PC-9 (cell line): ENCODE measurements at regions not wholly inside any gene's neighbourhood (a gene's known extent, or its start where the extent isn't known, plus 50 kb on each side); places are given as distances from the start of the nearest gene placed in this dataset.

Experiments used
- BruUV-seq: library from RNA; stranded (reverse); fragments of 400-500 nt; replicated peaks from 2 replicates; lab custom pipeline; 2021; lab: Mats Ljungman, UMichigan
- CTCF ChIA-PET: fragments of 300-600 bp; sonication (Branson Sonifier 250); formaldehyde crosslinking; loops from one replicate; lab custom pipeline; 2022; ENCODE audit warnings: antibody characterized with exemption; lab: Charles Lee
- POLR2A ChIA-PET: fragments of 300-600 bp; sonication (Branson Sonifier 250); formaldehyde crosslinking; loops from one replicate; lab custom pipeline; 2022; ENCODE audit warnings: antibody characterized with exemption; ENCODE audit not compliant: unreplicated experiment; lab: Charles Lee
- DNase-seq, 2 experiments: peaks; one replicate each; pipeline versions ENCODE4 v3.0.0 to v3.0.0-alpha.2; 2015 to 2022; ENCODE audit warnings: mixed read lengths in 1 of 2
- H2AFZ ChIP-seq: fragments of 200-600 bp; sonication (generic); 2 replicates; pipeline ENCODE4 v1.8.1; 2017; ENCODE audit warnings: antibody characterized with exemption
- H3F3A ChIP-seq: fragments of 200-600 bp; sonication (generic); 2 replicates; pipeline ENCODE4 v1.8.1; 2017; ENCODE audit warnings: antibody characterized with exemption, mild to moderate bottlenecking, low read depth; ENCODE audit not compliant: insufficient read depth
- H3K27ac ChIP-seq: fragments of 200-600 bp; sonication (generic); 2 replicates; pipeline ENCODE4 v1.6.1; 2016; ENCODE audit warnings: mixed run types
- H3K27me3 ChIP-seq: fragments of 200-600 bp; sonication (generic); 2 replicates; pipeline ENCODE4 v1.6.1; 2016; ENCODE audit warnings: low read depth, mixed run types; ENCODE audit not compliant: insufficient read depth
- H3K36me3 ChIP-seq: fragments of 200-600 bp; sonication (generic); 2 replicates; pipeline ENCODE4 v1.6.1; 2016; ENCODE audit warnings: low read depth, mixed run types
- H3K4me1 ChIP-seq: fragments of 200-600 bp; sonication (generic); replicated peaks from 2 replicates; pipeline ENCODE4 v1.6.1; 2016; ENCODE audit warnings: mixed run types; ENCODE audit not compliant: insufficient read depth
- H3K4me2 ChIP-seq: fragments of 200-600 bp; sonication (generic); 2 replicates; pipeline ENCODE4 v1.6.1; 2017; ENCODE audit warnings: mixed run types
- H3K4me3 ChIP-seq: fragments of 200-600 bp; sonication (generic); 2 replicates; pipeline ENCODE4 v1.6.1; 2016; ENCODE audit warnings: mixed run types
- H3K79me2 ChIP-seq: fragments of 200-600 bp; sonication (generic); 2 replicates; pipeline ENCODE4 v1.6.1; 2017; ENCODE audit warnings: low read depth, mixed run types
- H3K9me2 ChIP-seq: fragments of 200-600 bp; sonication (generic); 2 replicates; pipeline ENCODE4 v1.8.1; 2017; ENCODE audit warnings: mild to moderate bottlenecking; ENCODE audit not compliant: insufficient read depth
- H3K9me3 ChIP-seq: fragments of 200-600 bp; sonication (generic); 2 replicates; pipeline ENCODE4 v1.8.1; 2016; ENCODE audit warnings: low read depth; ENCODE audit not compliant: insufficient read depth
- H4K20me1 ChIP-seq: fragments of 200-600 bp; sonication (generic); 2 replicates; pipeline ENCODE4 v1.8.1; 2017; ENCODE audit not compliant: insufficient read depth
- EZH2 ChIP-seq: fragments of 200-600 bp; sonication (generic); IDR thresholded peaks from 2 replicates; pipeline ENCODE4 v1.8.0; 2017; ENCODE audit warnings: antibody characterized with exemption, low read depth
- intact Hi-C: fragments of 100-400 bp; cut with micrococcal nuclease; formaldehyde crosslinking; loops from one replicate; pipeline ENCODE4 v1.10.0; 2022; ENCODE audit not compliant: unreplicated experiment
- TF ChIP-seq, protein P1 (sequence below): fragments of 200-600 bp; sonication (generic); conservative IDR thresholded peaks from 2 replicates; pipeline ENCODE4 v1.6.1; 2017; ENCODE audit warnings: mixed run types, antibody characterized with exemption, mild to moderate bottlenecking, moderate library complexity

DNA sequence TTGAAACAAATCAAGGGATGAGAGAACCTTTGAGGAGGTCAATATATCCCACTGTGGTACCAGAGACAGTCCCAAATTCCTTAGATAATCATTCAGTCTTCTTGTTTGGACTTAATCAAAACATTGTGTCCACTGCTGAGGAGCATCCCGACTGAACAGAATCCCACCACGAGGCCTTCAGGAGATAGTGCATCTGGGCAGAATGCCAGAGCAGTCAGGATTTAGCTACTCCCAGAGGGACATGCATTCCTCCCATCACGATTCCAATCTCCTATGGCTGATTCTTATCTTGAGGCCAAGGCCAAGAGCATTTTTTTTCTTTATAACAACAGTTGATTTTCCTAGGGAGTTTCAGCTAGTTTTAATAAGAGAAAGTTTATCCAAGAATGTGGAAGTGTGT is 87.4 kb upstream of the COX10 start:
- no peaks in the 10 kb centered on the region for H3K9me3 ChIP-seq
- H2AFZ ChIP-seq: no peak overlapping the region
- DNase-seq: no peak
- intact Hi-C loops: no loop called here
- H3K36me3 ChIP-seq: no peaks in the 10 kb centered on the region
- no peaks in the 10 kb centered on the region for H3K9me2 ChIP-seq
- CTCF ChIA-PET: no interaction called here
- no peaks in the 10 kb centered on the region for H3K4me1 ChIP-seq
- no peaks in the 10 kb centered on the region for H3F3A ChIP-seq
- no peak overlapping the region for H3K4me2 ChIP-seq
- peaks cover 29% of the 10 kb centered on the region for H3K27me3 ChIP-seq
- TF ChIP-seq, protein P1, sequence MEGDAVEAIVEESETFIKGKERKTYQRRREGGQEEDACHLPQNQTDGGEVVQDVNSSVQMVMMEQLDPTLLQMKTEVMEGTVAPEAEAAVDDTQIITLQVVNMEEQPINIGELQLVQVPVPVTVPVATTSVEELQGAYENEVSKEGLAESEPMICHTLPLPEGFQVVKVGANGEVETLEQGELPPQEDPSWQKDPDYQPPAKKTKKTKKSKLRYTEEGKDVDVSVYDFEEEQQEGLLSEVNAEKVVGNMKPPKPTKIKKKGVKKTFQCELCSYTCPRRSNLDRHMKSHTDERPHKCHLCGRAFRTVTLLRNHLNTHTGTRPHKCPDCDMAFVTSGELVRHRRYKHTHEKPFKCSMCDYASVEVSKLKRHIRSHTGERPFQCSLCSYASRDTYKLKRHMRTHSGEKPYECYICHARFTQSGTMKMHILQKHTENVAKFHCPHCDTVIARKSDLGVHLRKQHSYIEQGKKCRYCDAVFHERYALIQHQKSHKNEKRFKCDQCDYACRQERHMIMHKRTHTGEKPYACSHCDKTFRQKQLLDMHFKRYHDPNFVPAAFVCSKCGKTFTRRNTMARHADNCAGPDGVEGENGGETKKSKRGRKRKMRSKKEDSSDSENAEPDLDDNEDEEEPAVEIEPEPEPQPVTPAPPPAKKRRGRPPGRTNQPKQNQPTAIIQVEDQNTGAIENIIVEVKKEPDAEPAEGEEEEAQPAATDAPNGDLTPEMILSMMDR: no peak
- no peak for TF ChIP-seq EZH2
- H3K4me3 ChIP-seq: no peak overlapping the region
- BruUV-seq: no TSS peak
- no peaks in the 10 kb centered on the region for H3K79me2 ChIP-seq
- H3K27ac ChIP-seq: no peak overlapping the region
- POLR2A ChIA-PET: no interaction called here
- no peaks in the 10 kb centered on the region for H4K20me1 ChIP-seq

DNA sequence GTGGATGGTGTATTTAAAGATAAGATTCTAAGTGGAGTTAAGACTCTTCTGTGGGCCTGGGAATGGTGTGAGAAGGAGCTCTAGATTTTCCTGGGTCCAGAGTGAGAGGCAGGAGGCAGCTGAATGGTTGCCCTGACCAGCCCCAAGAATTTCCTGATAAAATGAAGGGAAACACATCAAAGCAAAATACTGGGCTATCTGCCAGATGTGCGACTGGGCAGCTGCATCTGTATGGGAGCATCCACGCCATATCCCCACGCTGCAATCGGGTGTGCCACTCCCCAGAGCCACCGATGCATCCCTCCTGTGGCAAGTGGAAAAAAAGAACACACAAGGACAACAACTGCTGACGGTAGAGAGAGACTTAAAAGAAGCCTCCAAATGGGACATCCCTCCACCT is 84.3 kb upstream of the COX10 start:
- no peaks in the 10 kb centered on the region for H3K79me2 ChIP-seq
- POLR2A ChIA-PET: no interaction called here
- TF ChIP-seq EZH2: no peak
- TF ChIP-seq, protein P1: no peak
- intact Hi-C loops: no loop called here
- no peak for DNase-seq
- no peaks in the 10 kb centered on the region for H3K36me3 ChIP-seq
- H4K20me1 ChIP-seq: no peaks in the 10 kb centered on the region
- no peaks in the 10 kb centered on the region for H3K4me1 ChIP-seq
- H3F3A ChIP-seq: no peaks in the 10 kb centered on the region
- H3K27me3 ChIP-seq: peaks cover 34% of the 10 kb centered on the region
- no peaks in the 10 kb centered on the region for H3K9me2 ChIP-seq
- H2AFZ ChIP-seq: no peak overlapping the region
- no peak overlapping the region for H3K27ac ChIP-seq
- no peak overlapping the region for H3K4me3 ChIP-seq
- no peak overlapping the region for H3K4me2 ChIP-seq
- CTCF ChIA-PET: no interaction called here
- H3K9me3 ChIP-seq: no peaks in the 10 kb centered on the region
- BruUV-seq: no TSS peak

DNA sequence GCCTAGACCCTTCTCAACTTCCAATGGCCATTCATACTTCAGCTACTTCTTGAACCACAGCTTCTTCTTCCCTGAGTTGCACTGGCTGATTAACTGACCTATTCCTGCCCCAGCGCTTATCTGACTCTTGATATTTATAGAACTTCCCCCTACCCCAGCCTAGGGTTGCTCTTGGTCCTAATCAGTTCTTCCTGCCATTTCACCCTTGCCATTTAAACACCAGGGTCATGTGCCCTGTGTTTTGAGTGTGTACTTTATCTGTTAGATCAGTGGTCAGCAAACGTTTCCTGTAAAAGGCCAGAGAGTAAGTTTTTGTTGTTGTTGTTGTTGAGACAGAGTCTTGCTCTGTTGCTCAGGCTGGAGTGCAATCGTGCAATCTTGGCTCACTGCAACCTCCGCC is 82.4 kb upstream of the COX10 start:
- CTCF ChIA-PET: no interaction called here
- H3K9me3 ChIP-seq: no peaks in the 10 kb centered on the region

More for the DNA sequence above, 82.4 kb upstream of the COX10 start:
- Histone ChIP-seq H3K27ac (no peak overlapping the region), H3K79me2 (no peaks in the 10 kb centered on the region), H3K4me3 (no peak overlapping the region), H3K27me3 (peaks cover 39% of the 10 kb centered on the region), H3K9me2 (no peaks in the 10 kb centered on the region), H2AFZ (no peak overlapping the region), H4K20me1 (no peaks in the 10 kb centered on the region), H3F3A (no peaks in the 10 kb centered on the region), H3K4me2 (no peak overlapping the region), H3K36me3 (no peaks in the 10 kb centered on the region), H3K4me1 (no peaks in the 10 kb centered on the region)
- no peak for DNase-seq
- intact Hi-C loops: no loop called here
- TF ChIP-seq, protein P1: no peak
- TF ChIP-seq EZH2: no peak
- POLR2A ChIA-PET: no interaction called here
- BruUV-seq: no TSS peak
